IPS DF 6.9 (cell line): ENCODE measurements at regions not wholly inside any gene's neighbourhood (a gene's known extent, or its start where the extent isn't known, plus 50 kb on each side); places are given as distances from the start of the nearest gene placed in this dataset.
"Not testable (repeated sequence)": the region's sequence is repeated elsewhere in the genome, so short reads cannot be mapped to it uniquely, and the experiment has no call there.

Experiments
- DNase-seq: peaks from one replicate; pipeline ENCODE4 v3.0.0-alpha.2; 2013; ENCODE audit warnings: low read depth, low spot score
- H3K27ac ChIP-seq: one replicate; pipeline ENCODE4 v1.5.1; 2013; ENCODE audit warnings: low read length, control low read depth
- H3K27me3 ChIP-seq: 2 replicates; pipeline ENCODE4 v1.6.1; 2013; ENCODE audit warnings: mild to moderate bottlenecking, low read length; ENCODE audit not compliant: control insufficient read depth, insufficient read depth
- H3K36me3 ChIP-seq: 2 replicates; pipeline ENCODE4 v1.6.1; 2013; ENCODE audit warnings: low read length; ENCODE audit not compliant: control insufficient read depth, insufficient read depth
- H3K4me1 ChIP-seq: 2 replicates; pipeline ENCODE4 v1.6.1; 2013; ENCODE audit warnings: low read length; ENCODE audit not compliant: control insufficient read depth, insufficient read depth
- H3K4me3 ChIP-seq: 2 replicates; pipeline ENCODE4 v1.5.1; 2013; ENCODE audit warnings: mild to moderate bottlenecking, low read length
- H3K9me3 ChIP-seq: 2 replicates; pipeline ENCODE4 v1.6.1; 2013; ENCODE audit warnings: low read length, inconsistent platforms; ENCODE audit not compliant: control insufficient read depth, insufficient read depth
- WGBS: extraction: QIAGEN DNeasy Blood & Tissue Kit; methylation state at CpG from one replicate; pipeline ENCODE4 v1.1.7; 2013; ENCODE audit warnings: mixed read lengths, missing lambda C conversion rate; ENCODE audit not compliant: insufficient read length, insufficient coverage; 5-methylcytosine and 5-hydroxymethylcytosine counted together

DNA sequence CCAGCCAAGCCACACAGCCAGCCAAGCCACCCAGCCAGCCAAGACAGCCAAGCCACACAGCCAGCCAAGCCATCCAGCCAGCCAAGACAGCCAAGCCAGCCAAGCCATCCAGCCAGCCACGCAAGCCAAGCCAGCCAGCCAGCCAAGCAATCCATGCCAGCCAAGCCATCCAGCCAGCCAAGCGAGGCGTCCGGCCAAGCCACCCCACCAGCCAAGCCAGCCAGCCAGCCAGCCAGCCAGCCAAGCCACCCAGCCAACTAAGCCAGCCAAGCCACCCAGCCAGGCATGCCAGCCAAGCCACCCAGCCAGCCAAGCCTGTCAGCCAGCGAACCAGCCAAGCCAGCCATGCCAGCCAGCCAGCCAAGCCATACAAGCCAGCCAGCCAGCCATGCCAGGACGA, 1601.8 kb downstream of the RPIA start:
- DNase-seq, H3K36me3 ChIP-seq, H3K4me1 ChIP-seq, H3K4me3 ChIP-seq, H3K27me3 ChIP-seq, H3K27ac ChIP-seq, H3K9me3 ChIP-seq: not testable (repeated sequence)
- no CpG with 5 or more reads among the region's 6 CpGs for WGBS

DNA sequence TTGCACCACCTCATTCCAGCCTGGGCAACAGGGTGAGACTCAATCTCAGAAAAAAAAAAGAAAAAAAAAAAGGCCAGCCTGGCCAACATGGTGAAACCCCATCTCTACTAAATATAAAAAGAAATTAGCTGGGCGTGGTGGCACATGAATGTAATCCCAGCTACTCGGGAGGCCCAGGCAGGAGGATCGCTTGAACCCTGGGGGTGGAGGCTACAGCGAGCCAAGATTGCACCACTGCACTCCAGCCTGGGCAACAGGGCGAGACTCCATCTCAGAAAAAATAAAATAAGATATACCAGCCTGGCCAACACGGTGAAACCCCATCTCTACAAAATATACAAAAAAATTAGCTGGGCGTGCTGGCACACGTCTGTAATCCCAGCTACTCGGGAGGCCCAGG, 1602.3 kb downstream of the RPIA start:
- not testable (repeated sequence) for H3K4me1 ChIP-seq, H3K9me3 ChIP-seq, H3K36me3 ChIP-seq, H3K4me3 ChIP-seq, H3K27ac ChIP-seq, H3K27me3 ChIP-seq, DNase-seq
- WGBS, result no CpG with 5 or more reads among the region's 9 CpGs

DNA sequence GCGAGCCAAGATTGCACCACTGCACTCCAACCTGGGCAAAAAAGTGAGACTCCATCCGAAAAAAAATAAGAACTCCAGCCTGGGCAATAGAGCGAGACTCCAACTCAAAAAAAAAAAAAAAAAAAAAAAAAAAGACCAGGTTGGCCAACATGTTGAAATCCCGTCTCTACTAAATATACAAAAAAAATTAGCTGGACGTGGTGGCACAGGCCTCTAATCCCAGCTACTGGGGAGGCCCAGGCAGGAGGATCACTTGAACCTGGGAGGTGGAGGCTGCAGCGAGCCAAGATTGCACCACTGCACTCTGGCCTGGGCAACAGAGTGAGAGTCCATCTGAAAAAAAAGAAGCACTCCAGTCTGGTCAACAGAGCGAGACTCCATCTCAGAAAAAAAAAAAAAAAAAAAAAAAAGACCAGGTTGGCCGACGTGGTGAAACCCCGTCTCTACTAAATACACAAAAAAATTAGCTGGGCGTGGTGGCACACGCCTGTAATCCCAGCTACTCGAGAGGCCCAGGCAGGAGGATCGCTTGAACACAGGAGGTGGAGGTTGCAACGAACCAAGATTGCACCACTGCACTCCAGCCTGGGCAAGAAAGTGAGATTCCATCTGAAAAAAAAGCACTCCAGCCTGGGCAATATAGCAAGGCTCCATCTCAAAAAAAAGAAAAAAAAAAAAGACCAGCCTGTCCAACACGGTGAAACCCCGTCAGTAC, 1603.7 kb downstream of the RPIA start:
- not testable (repeated sequence) for H3K9me3 ChIP-seq, H3K27ac ChIP-seq, H3K4me3 ChIP-seq, H3K4me1 ChIP-seq, H3K27me3 ChIP-seq, DNase-seq, H3K36me3 ChIP-seq
- WGBS, result no CpG with 5 or more reads among the region's 17 CpGs

GRCh38 chr2:90296484-90296777, 1605.0 kb downstream of the RPIA start:
- H3K9me3 ChIP-seq, H3K27me3 ChIP-seq, DNase-seq, H3K27ac ChIP-seq, H3K4me1 ChIP-seq, H3K36me3 ChIP-seq, H3K4me3 ChIP-seq: not testable (repeated sequence)

DNA sequence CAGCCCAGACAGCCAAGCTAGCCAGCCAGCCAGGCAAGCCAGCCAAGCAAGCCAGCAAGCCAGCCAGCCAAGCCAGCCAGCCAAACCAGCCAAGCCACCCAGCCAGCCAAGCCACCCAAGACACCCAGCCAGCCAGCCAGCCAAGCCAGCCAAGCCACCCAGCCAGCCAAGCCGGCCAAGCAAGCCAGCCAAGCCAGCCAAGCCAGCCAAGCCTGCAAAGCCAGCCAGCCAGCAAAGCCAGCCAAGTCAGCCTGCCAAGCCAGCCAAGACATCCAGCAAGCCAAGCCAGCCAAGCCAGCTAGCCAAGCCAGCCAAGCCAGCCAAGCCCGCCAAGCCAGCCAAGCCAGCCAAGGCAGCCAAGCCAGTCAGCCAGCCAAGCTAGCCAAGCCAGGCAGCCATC, 1606.2 kb downstream of the RPIA start:
- H3K9me3 ChIP-seq, H3K27me3 ChIP-seq, H3K36me3 ChIP-seq, H3K4me3 ChIP-seq, H3K27ac ChIP-seq, H3K4me1 ChIP-seq, DNase-seq: not testable (repeated sequence)
- no CpG with 5 or more reads among the region's 2 CpGs for WGBS

GRCh38 chr2:90298126-90298755, 1606.8 kb downstream of the RPIA start:
- H3K36me3 ChIP-seq, H3K4me3 ChIP-seq, H3K27ac ChIP-seq, H3K27me3 ChIP-seq, DNase-seq, H3K4me1 ChIP-seq, H3K9me3 ChIP-seq: not testable (repeated sequence)
- no CpG with 5 or more reads among the region's 1 CpG for WGBS

GRCh38 chr2:90298983-90299382, 1607.5 kb downstream of the RPIA start:
- not testable (repeated sequence) for H3K4me3 ChIP-seq, H3K27me3 ChIP-seq, H3K27ac ChIP-seq, DNase-seq, H3K4me1 ChIP-seq, H3K36me3 ChIP-seq, H3K9me3 ChIP-seq
- no CpG with 5 or more reads among the region's 5 CpGs for WGBS

GRCh38 chr2:90322982-90323381, 1631.5 kb downstream of the RPIA start:
- not testable (repeated sequence) for H3K27ac ChIP-seq, H3K4me1 ChIP-seq, H3K27me3 ChIP-seq, H3K36me3 ChIP-seq, DNase-seq, H3K9me3 ChIP-seq, H3K4me3 ChIP-seq
- WGBS, result no CpG with 5 or more reads among the region's 29 CpGs

DNA sequence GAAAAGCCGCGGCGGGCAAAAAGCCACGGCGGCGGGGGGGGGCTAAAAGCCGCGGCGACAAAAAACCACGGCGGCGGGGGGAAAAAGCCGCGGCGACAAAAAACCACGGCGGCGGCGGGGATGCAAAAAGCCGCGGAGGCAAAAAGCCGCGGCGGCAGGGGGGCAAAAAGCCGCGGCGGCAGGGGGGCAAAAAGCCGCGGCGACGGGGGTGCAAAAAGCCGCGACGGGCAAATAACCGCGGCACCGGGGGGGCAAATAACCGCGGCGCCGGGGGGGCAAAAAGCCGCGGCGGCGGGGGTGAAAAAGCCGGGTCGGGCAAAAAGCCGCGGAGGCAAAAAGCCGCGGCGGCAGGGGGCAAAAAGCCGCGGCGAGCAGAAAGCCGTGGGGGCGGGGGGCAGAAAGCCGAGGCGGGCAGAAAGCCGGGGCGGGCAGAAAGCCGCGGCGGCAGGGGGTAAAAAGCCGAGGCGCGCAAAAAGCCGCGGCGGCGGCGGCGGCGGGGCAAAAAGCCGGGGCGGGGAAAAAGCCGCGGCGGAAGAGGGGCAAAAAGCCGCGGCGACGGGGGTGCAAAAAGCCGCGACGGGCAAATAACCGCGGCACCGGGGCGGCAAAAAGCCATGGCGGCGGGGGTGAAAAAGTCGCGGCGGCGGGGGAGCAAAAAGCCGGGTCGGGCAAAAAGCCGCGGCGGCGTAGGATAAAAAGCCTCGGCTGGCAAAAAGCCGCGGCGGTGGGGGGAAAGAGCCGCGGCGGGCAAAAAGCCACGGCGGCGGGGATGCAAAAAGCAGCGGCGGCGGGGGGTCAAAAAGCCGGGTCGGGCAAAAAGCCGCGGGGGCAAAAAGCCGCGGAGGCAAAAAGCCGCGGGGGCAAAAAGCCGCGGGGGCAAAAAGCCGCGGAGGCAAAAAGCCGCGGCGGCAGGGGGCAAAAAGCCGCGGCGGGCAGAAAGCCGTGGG, 1632.4 kb downstream of the RPIA start:
- H3K9me3 ChIP-seq, H3K27ac ChIP-seq, H3K36me3 ChIP-seq, H3K4me1 ChIP-seq, DNase-seq, H3K4me3 ChIP-seq, H3K27me3 ChIP-seq: not testable (repeated sequence)
- no CpG with 5 or more reads among the region's 134 CpGs for WGBS

DNA sequence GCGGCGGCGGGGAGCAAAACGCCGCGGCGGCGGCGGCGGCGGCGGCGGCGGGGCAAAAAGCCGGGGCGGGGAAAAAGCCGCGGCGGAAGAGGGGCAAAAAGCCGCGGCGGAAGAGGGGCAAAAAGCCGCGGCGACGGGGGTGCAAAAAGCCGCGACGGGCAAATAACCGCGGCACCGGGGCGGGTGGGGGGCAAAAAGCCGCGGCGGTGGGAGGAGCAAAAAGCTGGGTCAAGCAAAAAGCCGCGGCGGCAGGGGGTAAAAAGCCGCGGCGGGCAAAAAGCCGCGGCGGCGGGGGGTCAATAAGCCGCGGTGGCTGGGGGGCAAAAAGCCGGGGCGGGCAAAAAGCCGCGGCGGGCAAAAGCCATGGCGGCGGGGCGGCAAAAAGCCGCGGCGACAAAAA, 1633.2 kb downstream of the RPIA start:
- H3K27ac ChIP-seq, H3K4me1 ChIP-seq, H3K36me3 ChIP-seq, H3K27me3 ChIP-seq, H3K9me3 ChIP-seq, H3K4me3 ChIP-seq, DNase-seq: not testable (repeated sequence)
- no CpG with 5 or more reads among the region's 59 CpGs for WGBS
